ENCODE measurements at regions not wholly inside any gene's neighbourhood (a gene's known extent, or its start where the extent isn't known, plus 50 kb on each side); places are given as distances from the start of the nearest gene placed in this dataset.

GRCh38 chr3:23644099-23644498 lies 161.7 kb upstream of the UBE2E1 start:
- in situ Hi-C loops (cut with HindIII; ENCODE audit: low pct_unique_long_range_greater_than_20kb, low sequenced_read_pairs), result no loop called here
- DNase-seq (ENCODE audit: low read depth, low spot score), result no peak

- in situ Hi-C loops (cut with HindIII; ENCODE audit: low pct_unique_long_range_greater_than_20kb, low sequenced_read_pairs), result no loop called here
- DNase-seq (ENCODE audit: low read depth, low spot score), result no peak
Measured at GRCh38 chr3:23644676-23645075, 161.1 kb upstream of the UBE2E1 start.

- in situ Hi-C loops (cut with HindIII; ENCODE audit: low pct_unique_long_range_greater_than_20kb, low sequenced_read_pairs), result no loop called here
- no peak for DNase-seq (ENCODE audit: low read depth, low spot score)
Measured at GRCh38 chr3:23645533-23646183, 160.1 kb upstream of the UBE2E1 start.

- in situ Hi-C loops (cut with HindIII; ENCODE audit: low pct_unique_long_range_greater_than_20kb, low sequenced_read_pairs), result no loop called here
Measured at GRCh38 chr3:23646184-23646920, 159.4 kb upstream of the UBE2E1 start.

GRCh38 chr3:23647706-23648258 lies 158.0 kb upstream of the UBE2E1 start:
- in situ Hi-C loops (cut with HindIII; ENCODE audit: low pct_unique_long_range_greater_than_20kb, low sequenced_read_pairs), result no loop called here
- DNase-seq (ENCODE audit: low read depth, low spot score), result no peak

More at GRCh38 chr3:23646184-23646920, 159.4 kb upstream of the UBE2E1 start:
- no peak for DNase-seq (ENCODE audit: low read depth, low spot score)

- DNase-seq (ENCODE audit: low read depth, low spot score), result peak; percentile 54
- in situ Hi-C loops (cut with HindIII; ENCODE audit: low pct_unique_long_range_greater_than_20kb, low sequenced_read_pairs), result no loop called here
Measured at GRCh38 chr3:23648326-23648995, 157.3 kb upstream of the UBE2E1 start.

- DNase-seq (ENCODE audit: low read depth, low spot score), result no peak
Measured at GRCh38 chr3:23648996-23649395, 156.8 kb upstream of the UBE2E1 start.

GRCh38 chr3:23649448-23649847 lies 156.3 kb upstream of the UBE2E1 start:
- DNase-seq (ENCODE audit: low read depth, low spot score), result no peak
- in situ Hi-C loops (cut with HindIII; ENCODE audit: low pct_unique_long_range_greater_than_20kb, low sequenced_read_pairs), result no loop called here

More at GRCh38 chr3:23648996-23649395, 156.8 kb upstream of the UBE2E1 start:
- in situ Hi-C loops (cut with HindIII; ENCODE audit: low pct_unique_long_range_greater_than_20kb, low sequenced_read_pairs), result no loop called here

- DNase-seq (ENCODE audit: low read depth, low spot score), result no peak
- in situ Hi-C loops (cut with HindIII; ENCODE audit: low pct_unique_long_range_greater_than_20kb, low sequenced_read_pairs), result no loop called here
Measured at GRCh38 chr3:23650371-23651140, 155.2 kb upstream of the UBE2E1 start.

- in situ Hi-C loops (cut with HindIII; ENCODE audit: low pct_unique_long_range_greater_than_20kb, low sequenced_read_pairs), result no loop called here
- no peak for DNase-seq (ENCODE audit: low read depth, low spot score)
Measured at GRCh38 chr3:23653647-23654525, 151.9 kb upstream of the UBE2E1 start.

GRCh38 chr3:23654571-23654970 lies 151.2 kb upstream of the UBE2E1 start:
- in situ Hi-C loops (cut with HindIII; ENCODE audit: low pct_unique_long_range_greater_than_20kb, low sequenced_read_pairs), result no loop called here
- no peak for DNase-seq (ENCODE audit: low read depth, low spot score)

- no peak for DNase-seq (ENCODE audit: low read depth, low spot score)
- in situ Hi-C loops (cut with HindIII; ENCODE audit: low pct_unique_long_range_greater_than_20kb, low sequenced_read_pairs), result no loop called here
Measured at GRCh38 chr3:23655749-23656148, 150.0 kb upstream of the UBE2E1 start.

- in situ Hi-C loops (cut with HindIII; ENCODE audit: low pct_unique_long_range_greater_than_20kb, low sequenced_read_pairs), result no loop called here
- no peak for DNase-seq (ENCODE audit: low read depth, low spot score)
Measured at GRCh38 chr3:23656199-23656598, 149.6 kb upstream of the UBE2E1 start.

- DNase-seq (ENCODE audit: low read depth, low spot score), result no peak
- in situ Hi-C loops (cut with HindIII; ENCODE audit: low pct_unique_long_range_greater_than_20kb, low sequenced_read_pairs), result no loop called here
Measured at GRCh38 chr3:23656821-23657220, 148.9 kb upstream of the UBE2E1 start.

- in situ Hi-C loops (cut with HindIII; ENCODE audit: low pct_unique_long_range_greater_than_20kb, low sequenced_read_pairs), result no loop called here
- no peak for DNase-seq (ENCODE audit: low read depth, low spot score)
Measured at GRCh38 chr3:23657647-23658046, 148.1 kb upstream of the UBE2E1 start.

GRCh38 chr3:23659274-23659673 lies 146.5 kb upstream of the UBE2E1 start:
- in situ Hi-C loops (cut with HindIII; ENCODE audit: low pct_unique_long_range_greater_than_20kb, low sequenced_read_pairs), result no loop called here
- no peak for DNase-seq (ENCODE audit: low read depth, low spot score)

- in situ Hi-C loops (cut with HindIII; ENCODE audit: low pct_unique_long_range_greater_than_20kb, low sequenced_read_pairs), result no loop called here
- no peak for DNase-seq (ENCODE audit: low read depth, low spot score)
Measured at GRCh38 chr3:23659840-23660430, 145.8 kb upstream of the UBE2E1 start.

Measured in SK-MEL-5 (cell line).